ENCODE measurements at regions not wholly inside any gene's neighbourhood (a gene's known extent, or its start where the extent isn't known, plus 50 kb on each side); places are given as distances from the start of the nearest gene placed in this dataset.
"Not testable (repeated sequence)": the region's sequence is repeated elsewhere in the genome, so short reads cannot be mapped to it uniquely, and the experiment has no call there.

DNA sequence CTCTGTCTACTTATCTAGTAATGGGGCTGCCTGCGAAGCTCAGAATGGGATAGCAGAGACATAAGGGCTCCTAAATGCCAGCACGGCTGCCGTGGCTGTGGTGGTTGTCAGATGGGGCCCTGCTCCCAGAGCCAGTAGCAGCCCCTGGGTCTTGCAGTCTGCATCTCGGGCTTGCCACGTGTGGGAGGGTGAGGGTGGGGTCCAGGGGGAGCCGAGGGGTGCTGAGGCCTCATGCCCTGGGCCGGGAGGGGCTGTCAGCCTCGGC lies 88.8 kb upstream of the GSE1 start:
- no peak for DNase-seq

DNA sequence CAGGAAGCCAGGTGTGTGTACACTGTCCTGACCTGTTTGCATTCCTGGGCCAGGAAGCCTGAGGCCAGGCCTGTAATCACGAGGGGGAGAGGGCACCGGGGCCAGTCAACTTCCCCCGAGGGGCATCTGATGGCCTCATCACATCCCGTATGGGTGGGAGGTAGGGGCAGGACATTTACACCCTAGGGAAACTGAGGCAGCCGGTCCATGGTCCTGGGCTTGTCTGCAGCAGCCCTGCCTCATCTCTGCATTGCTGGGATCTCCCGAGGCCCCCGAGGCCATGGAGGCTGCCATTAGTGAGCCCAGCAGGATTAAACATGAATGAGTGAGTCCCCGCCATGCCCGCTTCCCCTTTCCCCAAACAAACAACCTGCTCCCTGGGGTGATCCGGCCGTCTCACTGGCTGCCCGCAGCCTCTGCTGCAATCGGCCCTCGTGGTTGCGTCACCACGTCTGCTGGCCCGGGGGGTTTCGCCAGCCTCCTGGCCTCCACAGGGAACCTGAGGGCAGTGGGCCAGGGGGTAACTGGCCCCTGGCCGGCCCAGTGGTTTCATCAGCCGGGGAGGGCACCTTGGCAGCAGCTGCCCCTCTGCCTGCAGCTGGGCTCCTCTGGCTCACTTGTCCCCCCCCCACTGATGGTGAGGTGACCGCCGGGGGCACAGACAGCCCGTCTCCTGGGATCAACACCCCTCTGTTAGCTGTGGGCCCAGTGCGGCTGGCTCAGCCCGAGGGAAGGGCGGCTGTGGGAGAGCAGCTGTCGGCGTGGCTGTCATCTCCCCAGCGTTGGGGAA lies 88.3 kb upstream of the GSE1 start:
- DNase-seq = no peak

DNA sequence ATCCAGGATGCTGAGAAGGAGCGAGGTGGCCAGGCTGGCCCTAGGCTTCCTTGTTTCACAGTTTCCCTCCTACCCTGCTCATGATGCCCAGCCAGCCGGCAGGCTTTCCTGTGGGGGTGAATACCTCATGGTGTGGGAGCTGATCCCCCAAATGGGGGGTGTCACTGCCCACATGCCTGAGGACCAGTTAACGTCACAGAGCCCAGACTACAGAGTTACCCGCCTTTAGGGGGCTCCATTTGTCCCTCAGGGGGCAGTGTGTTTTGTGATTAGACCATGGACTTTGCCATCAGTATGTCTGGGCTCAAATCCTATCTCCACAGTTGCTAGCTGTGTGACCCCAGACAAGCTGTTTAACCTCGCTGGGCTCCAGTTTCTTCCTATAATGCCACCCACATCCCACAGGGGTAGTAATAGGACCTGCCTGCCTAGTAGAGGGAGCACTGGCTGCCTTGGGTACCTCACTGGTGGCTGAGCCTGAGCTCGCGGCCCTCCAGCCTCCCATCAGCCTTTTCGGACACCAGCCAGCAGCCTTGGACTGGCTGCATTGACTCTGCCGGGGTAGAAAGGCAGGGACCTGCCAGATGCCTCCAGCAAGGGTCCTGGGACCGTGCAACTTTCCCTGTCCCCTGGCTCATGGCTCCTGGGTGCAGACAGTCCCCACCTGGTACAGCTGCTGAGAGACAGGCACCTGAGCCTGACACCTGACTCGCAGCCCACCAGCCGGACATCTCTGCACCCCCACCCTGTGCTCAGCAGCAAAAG lies 87.5 kb upstream of the GSE1 start:
- DNase-seq = no peak

DNA sequence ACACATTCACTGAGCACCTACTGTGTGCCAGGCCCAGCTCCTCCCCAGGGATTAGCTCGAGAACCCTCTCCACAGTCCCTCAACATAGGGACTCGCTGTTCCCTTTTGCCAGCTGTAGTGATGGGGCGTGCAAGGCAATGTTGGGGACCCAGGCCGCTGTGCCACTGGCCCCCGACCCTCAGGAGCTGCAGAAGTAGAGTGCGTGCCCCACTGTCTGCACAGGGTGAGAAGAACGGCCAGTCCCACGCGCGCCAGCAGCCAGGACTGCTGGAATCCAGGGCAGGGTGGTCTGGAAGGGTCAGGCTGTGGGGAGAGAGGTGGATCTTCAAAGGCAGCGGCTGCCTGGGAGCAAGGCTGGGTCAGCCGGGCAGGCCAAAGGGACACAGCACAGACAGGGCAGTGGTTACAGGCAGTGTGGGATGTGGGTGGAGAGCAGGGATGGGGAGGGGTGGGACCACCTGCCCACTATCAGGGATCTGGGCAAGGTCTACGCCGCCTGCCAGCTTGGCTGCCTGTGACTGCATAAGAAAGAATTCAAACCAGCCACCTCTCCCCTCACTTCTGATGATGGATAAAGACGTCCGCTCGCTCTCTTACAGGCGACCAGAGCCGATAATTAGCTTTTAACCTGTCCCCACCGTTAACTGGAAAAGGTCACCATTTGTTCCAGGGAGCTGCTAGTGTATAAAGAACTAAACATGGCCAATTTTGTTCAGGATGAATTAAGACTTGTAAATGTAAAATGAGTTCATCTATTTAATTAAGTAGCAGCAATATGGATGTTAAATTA lies 86.7 kb upstream of the GSE1 start:
- no peak for DNase-seq

DNA sequence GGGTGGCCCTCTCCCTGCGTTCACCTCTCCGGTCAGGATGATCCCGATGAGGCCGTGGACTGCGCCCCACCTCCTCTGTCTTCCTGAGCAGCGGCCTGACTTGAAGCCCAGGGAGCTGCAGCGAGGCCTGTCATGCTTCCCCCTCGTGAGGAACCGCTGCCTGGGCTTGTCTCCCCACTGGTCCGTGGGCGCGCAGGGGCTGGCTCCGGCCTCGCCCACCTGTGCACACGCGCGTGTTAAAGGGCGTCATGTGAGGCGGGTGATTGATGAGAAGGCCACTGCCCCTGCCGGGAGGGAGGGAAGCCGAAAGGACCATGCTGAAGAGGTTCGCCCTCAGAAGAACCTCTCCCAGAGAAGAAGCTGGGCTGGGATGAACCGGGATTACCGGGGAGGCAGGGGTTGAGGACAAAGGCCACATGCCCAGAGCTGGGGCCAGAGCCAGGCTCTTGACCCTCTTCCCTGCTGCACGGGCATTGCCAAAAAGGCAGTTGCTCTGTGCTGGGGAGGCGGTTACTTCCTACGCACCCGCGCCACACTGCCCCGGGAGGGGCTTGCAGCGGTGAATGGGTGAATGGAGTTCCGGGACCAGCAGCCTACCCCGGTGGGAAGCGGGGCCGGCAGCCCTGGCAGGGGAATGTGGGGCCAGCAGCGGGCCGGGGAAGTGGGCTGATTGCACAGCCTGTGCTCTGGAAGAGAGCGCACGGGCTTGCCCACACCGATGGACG lies 85.9 kb upstream of the GSE1 start:
- no peak for DNase-seq

DNA sequence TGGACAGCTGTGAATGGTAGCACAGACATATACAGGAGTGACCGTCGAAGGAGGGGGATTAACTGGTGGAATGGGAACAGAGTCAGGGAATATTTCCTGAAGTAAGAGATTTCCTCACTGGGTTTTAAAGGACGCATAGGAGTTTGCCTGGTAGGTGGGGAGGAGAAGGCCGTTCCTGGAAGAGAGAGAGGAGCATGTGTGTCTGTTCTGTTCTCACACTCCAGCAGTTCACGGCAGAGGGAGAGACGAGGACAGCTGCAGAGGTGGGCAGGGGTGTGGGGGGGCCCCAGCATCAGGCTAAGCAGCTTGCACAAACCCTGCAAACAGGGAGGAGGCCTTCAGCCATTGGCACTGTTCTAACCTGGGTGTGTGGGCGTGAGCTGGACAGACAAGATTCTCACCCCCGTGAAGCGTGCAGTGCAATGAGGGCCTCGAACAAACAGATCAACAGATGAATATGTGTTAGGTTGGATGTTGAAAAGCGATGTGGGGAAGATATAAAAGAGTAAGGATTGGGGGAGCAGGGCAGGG lies 85.3 kb upstream of the GSE1 start:
- no peak for DNase-seq

DNA sequence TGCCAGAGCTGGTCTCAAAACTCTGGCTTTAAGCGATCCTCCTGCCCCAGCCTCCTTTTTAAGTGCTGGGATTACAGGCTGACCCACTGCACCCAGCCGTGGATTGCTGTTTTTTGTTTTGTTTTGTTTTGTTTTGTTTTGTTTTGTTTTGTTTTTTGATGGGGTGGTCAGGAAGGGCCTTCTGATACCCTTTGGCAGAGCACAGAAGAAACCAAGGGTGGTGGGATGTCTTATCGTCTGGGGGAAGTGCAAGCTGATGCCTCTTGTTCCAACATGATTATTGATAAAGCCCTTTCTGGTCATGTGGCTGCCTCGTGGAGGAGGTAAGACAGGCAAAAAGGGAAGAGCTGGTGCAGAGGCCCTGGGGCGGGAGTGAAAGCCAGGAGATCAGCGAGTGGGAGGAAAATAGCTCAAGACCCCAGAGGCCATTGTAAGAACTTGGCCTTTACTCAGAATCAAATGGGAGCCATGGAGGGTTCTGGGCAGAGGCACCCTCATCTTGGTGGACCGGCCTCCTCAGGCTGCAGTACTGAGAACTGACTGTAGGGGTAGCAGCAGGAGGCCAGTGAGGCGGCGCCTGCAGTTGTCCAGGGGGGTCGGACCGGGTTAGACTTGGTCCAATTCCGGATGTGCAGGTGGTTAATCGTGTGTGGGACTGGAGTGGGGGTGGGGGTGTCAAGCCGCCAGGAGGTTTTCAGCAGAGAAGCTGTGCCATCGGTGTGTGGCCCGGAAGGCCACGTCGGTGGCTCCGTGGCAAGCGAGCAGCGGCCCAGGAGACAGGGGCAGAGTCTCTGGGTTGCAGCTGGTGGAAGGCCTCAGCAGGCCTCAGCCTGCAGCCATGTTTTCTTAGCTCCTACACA lies 84.4 kb upstream of the GSE1 start:
- no peak for DNase-seq

DNA sequence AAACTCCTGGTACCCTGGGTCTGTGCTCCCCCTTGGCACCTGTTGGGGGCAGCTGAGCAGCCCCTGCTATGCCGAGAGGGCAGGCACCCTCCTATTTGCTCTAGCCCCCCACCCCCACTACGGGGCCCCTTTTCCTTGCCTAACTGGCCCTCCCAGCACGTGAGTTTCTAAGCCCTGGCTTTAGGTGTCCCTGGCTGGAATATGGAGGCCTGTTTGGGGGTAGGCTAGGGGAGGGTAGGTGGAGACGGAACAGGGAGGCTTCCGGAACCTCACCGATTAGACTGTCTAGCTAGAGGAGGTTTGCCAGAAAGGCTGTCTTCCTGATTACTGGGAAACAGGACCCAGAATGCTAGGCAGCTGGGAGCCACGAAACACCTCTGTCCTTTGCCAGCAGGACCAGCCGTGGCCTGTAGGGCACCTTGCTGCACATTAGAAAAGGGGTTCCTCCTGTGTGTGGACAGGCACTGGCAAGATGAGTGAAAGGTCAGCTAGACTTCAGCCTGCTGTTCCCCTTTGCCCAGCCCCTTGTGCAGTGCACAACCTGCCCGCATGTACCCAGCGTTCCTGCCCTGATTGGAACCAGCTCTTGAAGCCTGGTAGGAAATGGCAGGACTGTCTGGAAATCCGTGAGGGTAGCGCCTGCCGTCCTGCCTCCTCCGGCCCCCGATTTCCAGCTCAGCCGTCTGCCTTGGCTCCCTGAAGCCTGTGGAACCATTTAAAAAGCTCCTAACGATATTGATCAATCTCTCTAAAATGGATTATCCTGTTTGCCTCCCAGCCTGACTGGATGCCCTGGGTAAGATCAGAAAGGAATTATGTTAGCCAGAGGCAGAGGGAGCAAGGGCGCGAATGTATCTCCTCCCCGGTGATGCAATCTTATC lies 83.4 kb upstream of the GSE1 start:
- no peak for DNase-seq

DNA sequence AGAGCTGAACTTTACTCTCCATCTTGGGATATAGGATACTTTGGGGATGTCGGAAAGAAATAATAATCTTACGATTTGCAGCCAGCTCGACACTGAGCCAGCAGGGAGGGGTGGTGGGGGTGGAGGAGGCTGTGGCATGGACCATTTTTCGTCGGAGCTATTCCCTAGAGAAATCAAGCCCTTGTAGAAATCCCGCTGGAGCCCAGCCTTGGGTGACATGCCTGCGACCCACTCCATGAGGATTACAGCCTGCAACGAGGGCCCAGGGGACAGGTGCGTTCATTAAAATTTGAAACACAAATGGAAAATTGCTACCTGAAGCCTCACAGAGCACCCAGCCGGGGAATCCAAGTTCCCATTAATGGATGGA lies 82.8 kb upstream of the GSE1 start:
- no peak for DNase-seq

DNA sequence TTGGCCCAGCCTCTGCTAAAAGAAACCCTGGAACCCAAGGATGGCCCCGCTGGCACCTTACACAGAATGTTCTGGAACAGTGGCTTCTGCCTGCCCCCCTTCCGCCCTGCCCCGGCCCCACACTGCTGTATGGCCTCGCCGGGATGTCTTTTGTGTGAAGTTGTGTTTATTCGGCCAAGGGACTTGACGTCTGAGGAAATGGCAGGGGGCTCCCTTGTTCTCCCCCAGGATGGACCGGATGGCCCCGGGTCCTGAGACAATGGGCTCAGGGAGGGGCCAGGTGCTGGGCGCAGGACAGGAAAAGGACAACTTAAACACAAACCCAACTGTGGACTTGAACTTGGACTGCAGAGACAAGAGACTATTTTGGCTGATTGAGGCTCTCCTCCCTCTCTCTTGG lies 81.6 kb upstream of the GSE1 start:
- DNase-seq = no peak

DNA sequence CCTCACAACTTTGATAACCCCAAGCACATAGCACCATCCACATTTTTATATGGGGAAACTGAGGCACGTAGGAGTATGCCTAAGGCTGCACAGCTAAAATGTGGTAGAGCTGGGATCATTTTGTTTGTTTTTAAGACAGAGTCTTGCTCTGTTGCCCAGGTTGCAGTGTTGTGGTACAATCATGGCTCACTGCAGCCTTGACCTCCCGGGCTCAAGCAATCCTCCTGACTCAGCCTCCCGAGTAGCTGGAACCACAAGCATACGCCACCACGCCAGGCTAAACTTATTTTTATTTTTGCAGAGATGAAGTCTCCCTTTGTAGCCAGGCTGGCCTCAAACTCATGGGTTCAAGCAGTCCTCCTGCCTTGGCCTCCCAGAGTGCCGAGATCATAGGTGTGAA lies 81.0 kb upstream of the GSE1 start:
- DNase-seq = no peak

DNA sequence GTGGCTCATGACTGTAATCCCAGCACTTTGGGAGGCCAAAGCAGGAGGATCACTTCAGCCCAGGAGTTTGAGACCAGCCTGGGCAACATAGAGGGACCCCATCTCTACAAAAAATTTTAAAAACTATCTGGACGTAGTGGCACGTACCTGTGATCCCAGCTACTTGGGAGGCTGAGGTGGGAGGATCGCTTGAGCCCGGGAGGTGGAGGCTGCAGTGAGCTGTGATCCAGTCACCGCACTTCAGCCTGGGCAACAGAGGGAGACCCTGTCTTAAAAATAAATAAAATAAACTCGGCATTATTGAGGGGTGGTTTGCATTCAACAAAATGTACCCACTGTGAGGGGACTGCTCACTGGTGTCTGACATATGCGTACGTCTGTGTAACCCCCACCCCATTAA lies 79.5 kb upstream of the GSE1 start:
- DNase-seq = not testable (repeated sequence)

DNA sequence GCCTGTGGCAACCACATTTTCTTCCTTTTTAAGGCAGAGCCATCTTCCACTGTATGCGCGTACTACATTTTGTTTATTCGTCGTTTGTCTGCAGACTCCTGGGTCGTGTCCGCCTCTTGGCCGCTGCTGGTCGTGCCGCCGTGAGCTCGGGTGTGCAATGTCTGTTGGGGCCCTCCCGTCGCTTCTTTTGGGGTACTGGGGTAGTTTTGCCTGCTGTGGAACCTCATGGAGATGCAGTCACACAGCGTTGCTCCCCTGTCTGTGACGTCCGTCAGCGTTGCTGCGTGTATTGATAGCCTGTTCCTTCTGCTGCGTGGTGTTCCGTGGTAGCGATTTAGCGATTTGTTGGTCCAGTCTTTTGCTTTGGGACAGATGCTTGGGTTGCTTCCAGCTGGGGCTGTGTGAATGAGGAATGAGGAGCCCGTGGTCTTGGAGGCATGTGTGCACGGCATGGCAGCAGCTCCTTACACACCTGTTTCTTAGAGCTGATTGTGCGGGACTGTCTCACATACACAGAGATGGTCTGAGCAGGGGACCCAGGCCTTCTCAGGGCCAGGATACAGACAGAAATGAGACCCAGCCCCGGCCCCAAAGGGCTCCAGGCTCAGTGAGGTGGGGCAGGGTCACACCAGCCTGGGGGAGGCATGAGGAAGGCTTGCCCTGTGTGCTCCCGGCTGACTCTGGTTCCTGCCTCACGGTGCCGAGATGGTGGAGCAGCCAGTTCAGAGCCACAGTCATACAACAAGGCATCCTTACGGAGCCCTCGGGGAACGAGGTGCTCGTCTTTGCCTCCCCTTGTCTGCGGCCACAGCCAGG lies 78.4 kb upstream of the GSE1 start:
- DNase-seq = no peak

DNA sequence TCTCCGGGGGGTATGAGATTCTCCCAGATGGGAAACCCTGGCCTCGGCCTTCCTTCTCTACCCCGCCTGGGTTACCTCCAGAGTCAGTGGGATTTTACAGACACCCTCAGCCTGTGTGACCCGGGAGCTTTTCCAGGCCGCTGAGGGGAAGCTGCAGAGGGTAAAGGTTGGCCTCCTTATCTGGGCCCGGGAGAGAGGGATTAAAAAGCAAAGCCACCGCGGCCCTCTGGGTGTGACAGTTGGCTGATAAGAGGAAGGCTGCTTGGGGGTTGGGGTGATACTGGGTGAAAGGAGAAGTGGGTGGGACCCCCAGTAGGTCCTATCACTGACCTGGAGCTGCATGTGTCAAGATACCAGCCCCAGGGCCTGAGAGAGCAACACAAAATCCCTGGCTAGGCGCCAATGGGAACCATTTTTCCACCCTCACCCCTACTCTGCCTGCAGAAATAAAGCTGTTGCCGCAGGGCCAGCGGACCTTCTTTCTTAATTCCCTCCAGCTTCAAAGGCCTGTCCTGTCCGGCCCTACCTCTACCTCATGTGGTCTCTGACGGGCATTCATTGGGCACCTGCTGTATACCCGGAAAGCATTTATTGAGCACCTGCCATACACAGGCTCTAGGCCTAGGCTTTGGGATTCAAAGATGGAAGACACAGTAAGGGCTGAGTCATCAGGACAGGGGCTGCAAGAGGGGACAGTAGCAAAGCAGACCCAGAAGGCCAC lies 77.6 kb upstream of the GSE1 start:
- DNase-seq = no peak

DNA sequence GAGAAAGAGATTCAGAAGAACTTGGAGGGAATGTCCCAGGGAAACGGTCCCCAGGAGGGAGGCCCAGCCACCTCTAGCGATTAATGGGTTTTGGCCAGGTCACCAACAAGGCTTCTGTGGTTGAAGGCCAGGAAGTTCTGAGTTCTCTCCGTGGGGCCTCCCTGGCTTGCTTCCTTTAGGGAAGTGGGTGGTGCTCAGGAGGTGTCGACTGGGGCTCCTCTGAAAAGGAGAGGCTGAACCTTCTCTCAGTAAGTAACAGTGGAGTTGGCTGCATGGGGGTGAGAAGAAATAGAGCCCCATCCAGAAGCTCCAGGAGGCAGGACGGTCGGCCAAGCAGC lies 77.1 kb upstream of the GSE1 start:
- DNase-seq = no peak

DNA sequence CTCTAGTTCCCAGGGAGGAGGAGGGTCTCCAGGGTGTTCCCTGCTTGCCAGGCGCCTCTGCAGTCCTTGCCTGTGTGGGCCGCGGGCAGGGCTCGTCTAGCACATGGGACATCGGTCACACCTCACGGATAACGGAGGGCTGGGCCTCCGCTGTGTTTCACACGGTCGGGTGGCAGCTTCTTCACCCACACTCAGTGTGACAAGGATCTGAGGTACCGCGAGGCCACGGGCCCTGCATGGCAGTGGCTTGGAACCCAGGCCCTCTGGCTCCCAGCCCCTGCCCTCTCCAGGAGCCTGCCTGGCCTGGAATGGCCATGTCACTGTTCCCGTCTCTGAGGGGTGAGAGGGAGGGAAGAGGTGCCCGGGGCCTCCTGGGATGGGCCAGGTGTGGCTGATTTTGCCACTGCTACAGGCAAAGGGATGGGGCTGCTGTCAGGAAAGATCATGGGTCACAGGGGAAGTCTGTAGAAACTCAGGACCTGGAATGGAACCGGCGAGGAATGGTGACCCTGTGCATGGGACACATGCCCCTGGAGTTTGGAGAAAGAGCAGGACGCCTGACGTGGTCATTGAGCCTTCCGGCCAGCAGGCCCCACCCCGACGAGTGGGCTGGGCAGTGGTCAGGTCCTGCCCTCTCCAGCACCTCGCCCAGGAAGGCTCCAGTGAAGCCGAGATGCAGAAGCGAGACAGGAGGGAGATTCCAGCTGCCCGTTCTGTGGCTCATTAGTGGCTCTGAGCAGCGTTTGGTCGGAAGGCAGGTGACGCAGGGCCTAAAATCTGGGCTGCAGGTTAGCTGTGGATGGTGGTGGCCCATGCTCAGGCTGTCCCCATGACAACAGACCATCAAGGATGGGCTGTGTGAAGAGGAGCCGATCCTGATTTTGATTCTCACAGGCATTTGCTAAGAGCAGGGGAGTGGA lies 76.5 kb upstream of the GSE1 start:
- DNase-seq = no peak

DNA sequence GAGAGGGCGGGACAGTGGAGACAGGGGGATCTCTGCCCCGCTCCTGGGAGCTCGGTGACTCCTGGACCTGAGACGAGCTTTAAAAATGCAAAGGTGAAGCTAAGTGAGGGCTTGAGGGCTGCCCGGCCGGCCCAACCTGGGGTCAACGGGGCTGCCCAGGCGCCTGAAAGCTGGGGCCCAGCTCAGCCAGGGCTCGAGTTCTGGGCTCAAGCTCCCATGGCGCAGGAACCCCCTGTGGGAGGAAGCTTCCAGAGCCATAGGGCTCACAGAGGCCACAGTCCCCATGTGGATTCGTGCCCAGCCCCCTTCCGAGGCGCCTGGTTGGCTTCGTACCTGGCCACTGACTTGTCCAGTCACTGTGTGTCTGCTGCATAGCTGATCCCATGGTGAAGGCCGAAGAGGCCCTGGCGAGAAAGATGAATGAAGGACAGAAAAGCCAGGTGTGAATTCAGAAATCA lies 75.8 kb upstream of the GSE1 start:
- no peak for DNase-seq

DNA sequence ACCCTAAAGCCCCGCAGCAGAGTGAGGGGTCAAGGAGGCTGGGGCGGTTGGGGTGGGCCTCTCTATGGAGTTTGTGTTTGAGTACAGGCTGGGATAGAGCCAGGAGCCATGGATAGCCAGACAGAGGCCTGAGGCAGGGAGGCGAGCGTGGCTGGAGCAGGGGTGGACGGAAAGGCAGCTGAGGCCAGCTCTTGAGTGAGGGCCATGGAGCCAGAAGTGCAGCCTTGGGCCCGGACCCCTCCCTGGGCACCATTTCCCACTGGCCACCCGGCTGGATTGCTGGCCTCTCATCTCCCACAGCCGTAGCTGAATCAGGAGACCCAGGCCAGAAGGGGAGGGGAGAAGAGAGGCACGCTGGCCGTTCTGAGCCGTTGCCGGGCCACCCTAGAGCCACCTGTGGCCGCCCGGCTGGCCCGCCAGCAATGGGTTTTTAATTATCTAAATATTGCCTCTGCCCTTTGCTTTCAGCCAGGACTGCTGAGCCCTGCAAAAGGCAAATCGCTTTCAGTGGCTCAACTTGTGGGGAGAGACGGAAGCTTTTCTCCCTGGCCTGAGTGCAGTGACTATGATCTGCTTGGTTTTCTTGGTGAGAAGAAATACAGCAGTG lies 75.2 kb upstream of the GSE1 start:
- no peak for DNase-seq
